ENCODE measurements at regions not wholly inside any gene's neighbourhood (a gene's known extent, or its start where the extent isn't known, plus 50 kb on each side); places are given as distances from the start of the nearest gene placed in this dataset.
"Not testable (repeated sequence)": the region's sequence is repeated elsewhere in the genome, so short reads cannot be mapped to it uniquely, and the experiment has no call there.

GRCh38 chr3:163555918-163556317 lies 1522.4 kb downstream of the SI start:
- Histone ChIP-seq H3K27ac (no peak overlapping the region), H3K4me1 (ENCODE audit: insufficient read depth) (no peaks in the 10 kb centered on the region), H3K9me2 (replicated peaks; ENCODE audit: insufficient read depth) (no peaks in the 10 kb centered on the region), H3K9me3 (ENCODE audit: low read depth) (no peaks in the 10 kb centered on the region), H3K27me3 (no peaks in the 10 kb centered on the region), H3K4me2 (no peak overlapping the region), H2AFZ (no peak overlapping the region), H3K4me3 (no peak overlapping the region), H3K36me3 (replicated peaks; ENCODE audit: insufficient read depth, low read depth) (no peaks in the 10 kb centered on the region), H4K20me1 (ENCODE audit: insufficient read depth, poor library complexity, severe bottlenecking) (no peaks in the 10 kb centered on the region), H3K79me2 (no peaks in the 10 kb centered on the region)
- TF ChIP-seq EZH2phosphoT487 (IDR thresholded peaks at IDR 0.05; ENCODE audit: low read depth, severe bottlenecking, unreplicated experiment) (no peak), EZH2 (IDR thresholded peaks at IDR 0.05; ENCODE audit: borderline replicate concordance) (no peak), CTCF (IDR thresholded peaks at IDR 0.05; ENCODE audit: poor library complexity) (no peak)
- WGBS (ENCODE audit: low lambda C conversion rate, missing lambda C conversion rate), result 0% methylated on average over 1 of the region's 1 CpG
- no peak for DNase-seq (ENCODE audit: low spot score)

- TF ChIP-seq EZH2 (IDR thresholded peaks at IDR 0.05; ENCODE audit: borderline replicate concordance) (no peak), CTCF (IDR thresholded peaks at IDR 0.05; ENCODE audit: poor library complexity) (no peak), EZH2phosphoT487 (IDR thresholded peaks at IDR 0.05; ENCODE audit: low read depth, severe bottlenecking, unreplicated experiment) (no peak)
- H3K9me2 ChIP-seq (replicated peaks; ENCODE audit: insufficient read depth), result no peaks in the 10 kb centered on the region
- H3K9me3 ChIP-seq (ENCODE audit: low read depth), result no peaks in the 10 kb centered on the region
- no peak for DNase-seq (ENCODE audit: low spot score)
- H3K4me2 ChIP-seq, result no peak overlapping the region
- H3K27ac ChIP-seq, result no peak overlapping the region
- no peaks in the 10 kb centered on the region for H3K36me3 ChIP-seq (replicated peaks; ENCODE audit: insufficient read depth, low read depth)
- H3K79me2 ChIP-seq, result no peaks in the 10 kb centered on the region
- H3K4me3 ChIP-seq, result no peak overlapping the region
- no peaks in the 10 kb centered on the region for H3K4me1 ChIP-seq (ENCODE audit: insufficient read depth)
- 96% methylated on average over 15 of the region's 17 CpGs for WGBS (ENCODE audit: low lambda C conversion rate, missing lambda C conversion rate)
- H3K27me3 ChIP-seq, result no peaks in the 10 kb centered on the region
- no peaks in the 10 kb centered on the region for H4K20me1 ChIP-seq (ENCODE audit: insufficient read depth, poor library complexity, severe bottlenecking)
- H2AFZ ChIP-seq, result no peak overlapping the region
Observed at GRCh38 chr3:163552659-163552966, 1525.7 kb downstream of the SI start.

GRCh38 chr3:163551915-163552658 lies 1526.2 kb downstream of the SI start:
- H3K27me3 ChIP-seq; H3K36me3 ChIP-seq (replicated peaks; ENCODE audit: insufficient read depth, low read depth); H2AFZ ChIP-seq; H3K27ac ChIP-seq; H3K4me1 ChIP-seq (ENCODE audit: insufficient read depth); H3K79me2 ChIP-seq; H3K9me3 ChIP-seq (ENCODE audit: low read depth); H3K9me2 ChIP-seq (replicated peaks; ENCODE audit: insufficient read depth); H3K4me2 ChIP-seq; H3K4me3 ChIP-seq; H4K20me1 ChIP-seq (ENCODE audit: insufficient read depth, poor library complexity, severe bottlenecking); DNase-seq (ENCODE audit: low spot score): not testable (repeated sequence)
- 92% methylated on average over 25 of the region's 37 CpGs for WGBS (ENCODE audit: low lambda C conversion rate, missing lambda C conversion rate)

- no peaks in the 10 kb centered on the region for H3K9me3 ChIP-seq (ENCODE audit: low read depth)
- TF ChIP-seq CTCF (IDR thresholded peaks at IDR 0.05; ENCODE audit: poor library complexity) (no peak), EZH2 (IDR thresholded peaks at IDR 0.05; ENCODE audit: borderline replicate concordance) (no peak), EZH2phosphoT487 (IDR thresholded peaks at IDR 0.05; ENCODE audit: low read depth, severe bottlenecking, unreplicated experiment) (no peak)
- no peaks in the 10 kb centered on the region for H4K20me1 ChIP-seq (ENCODE audit: insufficient read depth, poor library complexity, severe bottlenecking)
- no peaks in the 10 kb centered on the region for H3K79me2 ChIP-seq
- H3K27me3 ChIP-seq, result no peaks in the 10 kb centered on the region
- H3K4me2 ChIP-seq, result no peak overlapping the region
- H3K36me3 ChIP-seq (replicated peaks; ENCODE audit: insufficient read depth, low read depth), result no peaks in the 10 kb centered on the region
- no peaks in the 10 kb centered on the region for H3K4me1 ChIP-seq (ENCODE audit: insufficient read depth)
- H2AFZ ChIP-seq, result no peak overlapping the region
- no peak overlapping the region for H3K4me3 ChIP-seq
- 70% methylated on average over 1 of the region's 1 CpG for WGBS (ENCODE audit: low lambda C conversion rate, missing lambda C conversion rate)
- no peak overlapping the region for H3K27ac ChIP-seq
- H3K9me2 ChIP-seq (replicated peaks; ENCODE audit: insufficient read depth), result no peaks in the 10 kb centered on the region
- DNase-seq (ENCODE audit: low spot score), result no peak
Observed at GRCh38 chr3:163548015-163548414, 1530.3 kb downstream of the SI start.

Data from hepatocyte (in vitro differentiated cells).